ENCODE measurements at regions not wholly inside any gene's neighbourhood (a gene's known extent, or its start where the extent isn't known, plus 50 kb on each side); places are given as distances from the start of the nearest gene placed in this dataset.

DNA sequence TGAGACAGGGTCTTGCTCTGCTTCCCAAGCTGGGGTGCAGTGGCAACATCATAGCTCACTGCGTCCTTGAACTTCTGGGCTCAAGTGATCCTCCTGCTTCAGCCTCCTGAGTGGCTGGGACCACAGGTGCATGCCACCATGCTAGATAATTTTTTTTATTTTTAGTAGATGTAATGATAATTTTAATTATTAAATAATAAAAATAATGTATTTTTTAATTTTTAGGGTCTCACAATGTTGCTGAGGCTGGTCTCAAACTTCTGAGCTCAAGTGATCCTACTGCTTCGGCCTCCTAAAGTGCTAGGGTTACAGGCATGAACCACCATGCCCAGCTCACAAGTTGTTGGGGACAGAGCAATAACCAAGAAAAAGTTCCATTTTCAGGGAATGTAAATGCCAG is 138.0 kb upstream of the RALGAPA2 start:
- WGBS, 4 donors = 89 to 100% (median 96%) methylated on average over 2 of the region's 2 CpGs
- H3K36me3 ChIP-seq (replicated peaks in 1 of 2) = no peaks in the 10 kb centered on the region
- DNase-seq = no peak
- H3K4me3 ChIP-seq = no peak overlapping the region
- no peaks in the 10 kb centered on the region for H3K9me3 ChIP-seq (replicated peaks in 1 of 3)
- no peaks in the 10 kb centered on the region for H3K27me3 ChIP-seq
- no peak overlapping the region for H3K27ac ChIP-seq
- H3K4me1 ChIP-seq (replicated peaks in 1 of 2) = no peaks in the 10 kb centered on the region
- TF ChIP-seq, protein P1, sequence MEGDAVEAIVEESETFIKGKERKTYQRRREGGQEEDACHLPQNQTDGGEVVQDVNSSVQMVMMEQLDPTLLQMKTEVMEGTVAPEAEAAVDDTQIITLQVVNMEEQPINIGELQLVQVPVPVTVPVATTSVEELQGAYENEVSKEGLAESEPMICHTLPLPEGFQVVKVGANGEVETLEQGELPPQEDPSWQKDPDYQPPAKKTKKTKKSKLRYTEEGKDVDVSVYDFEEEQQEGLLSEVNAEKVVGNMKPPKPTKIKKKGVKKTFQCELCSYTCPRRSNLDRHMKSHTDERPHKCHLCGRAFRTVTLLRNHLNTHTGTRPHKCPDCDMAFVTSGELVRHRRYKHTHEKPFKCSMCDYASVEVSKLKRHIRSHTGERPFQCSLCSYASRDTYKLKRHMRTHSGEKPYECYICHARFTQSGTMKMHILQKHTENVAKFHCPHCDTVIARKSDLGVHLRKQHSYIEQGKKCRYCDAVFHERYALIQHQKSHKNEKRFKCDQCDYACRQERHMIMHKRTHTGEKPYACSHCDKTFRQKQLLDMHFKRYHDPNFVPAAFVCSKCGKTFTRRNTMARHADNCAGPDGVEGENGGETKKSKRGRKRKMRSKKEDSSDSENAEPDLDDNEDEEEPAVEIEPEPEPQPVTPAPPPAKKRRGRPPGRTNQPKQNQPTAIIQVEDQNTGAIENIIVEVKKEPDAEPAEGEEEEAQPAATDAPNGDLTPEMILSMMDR (IDR thresholded peaks at IDR 0.05) = no peak
- TF ChIP-seq POLR2A (IDR thresholded peaks at IDR 0.05) = no peak
- intact Hi-C loops (cut with DNase I) = no loop called here

- intact Hi-C loops (cut with DNase I) = no loop called here
Observed at GRCh38 chr20:20849161-20849560, 136.7 kb upstream of the RALGAPA2 start.

GRCh38 chr20:20847814-20848213 is 135.4 kb upstream of the RALGAPA2 start:
- WGBS, 4 donors = 74 to 81% (median 78%) methylated on average over 8 to 11 of the region's 11 CpGs
- Histone ChIP-seq H3K4me1 (replicated peaks in 1 of 2) (no peaks in the 10 kb centered on the region), H3K27ac (no peak overlapping the region), H3K4me3 (no peak overlapping the region), H3K27me3 (no peaks in the 10 kb centered on the region), H3K36me3 (replicated peaks in 1 of 2) (no peaks in the 10 kb centered on the region), H3K9me3 (replicated peaks in 1 of 3) (no peaks in the 10 kb centered on the region)
- no peak for DNase-seq
- no peak for TF ChIP-seq POLR2A (IDR thresholded peaks at IDR 0.05)
- TF ChIP-seq, protein P1 (IDR thresholded peaks at IDR 0.05) = no peak
- intact Hi-C loops (cut with DNase I) = no loop called here

More at GRCh38 chr20:20849161-20849560, 136.7 kb upstream of the RALGAPA2 start:
- no peaks in the 10 kb centered on the region for H3K4me1 ChIP-seq (replicated peaks in 1 of 2)
- H3K27ac ChIP-seq = no peak overlapping the region
- WGBS, 4 donors = 78 to 97% (median 79%) methylated on average over 7 to 9 of the region's 9 CpGs
- TF ChIP-seq, protein P1 (IDR thresholded peaks at IDR 0.05) = no peak
- TF ChIP-seq POLR2A (IDR thresholded peaks at IDR 0.05) = no peak
- no peak overlapping the region for H3K4me3 ChIP-seq
- no peak for DNase-seq
- no peaks in the 10 kb centered on the region for H3K27me3 ChIP-seq
- H3K9me3 ChIP-seq (replicated peaks in 1 of 3) = no peaks in the 10 kb centered on the region
- no peaks in the 10 kb centered on the region for H3K36me3 ChIP-seq (replicated peaks in 1 of 2)

DNA sequence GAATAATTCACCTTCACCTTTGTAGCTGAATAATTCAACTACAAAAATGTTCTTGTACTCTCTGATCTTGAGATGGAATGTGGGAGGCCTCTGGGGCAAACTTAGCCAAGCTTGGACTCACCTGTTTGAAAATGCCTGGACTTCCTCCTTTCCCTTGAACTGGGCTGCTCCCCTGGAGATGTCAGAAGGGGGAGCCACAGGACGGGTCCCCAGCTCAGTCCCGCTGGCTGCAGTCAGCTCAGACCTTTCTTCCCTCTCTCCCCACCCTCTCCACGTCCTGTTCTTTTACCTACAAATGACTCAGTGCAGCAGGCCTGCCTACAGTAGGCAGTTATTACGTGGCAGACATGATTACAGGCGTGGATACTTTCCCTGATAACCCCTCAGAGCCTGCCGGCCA is 131.5 kb upstream of the RALGAPA2 start:
- Histone ChIP-seq H3K36me3 (replicated peaks in 1 of 2) (no peaks in the 10 kb centered on the region), H3K4me1 (replicated peaks in 1 of 2) (no peaks in the 10 kb centered on the region), H3K4me3 (no peak overlapping the region), H3K27me3 (no peaks in the 10 kb centered on the region), H3K27ac (no peak overlapping the region), H3K9me3 (replicated peaks in 1 of 3) (no peaks in the 10 kb centered on the region)
- 42 to 68% (median 48%) methylated on average over 6 of the region's 6 CpGs for WGBS, 4 donors
- DNase-seq = no peak
- intact Hi-C loops (cut with DNase I) = no loop called here
- no peak for TF ChIP-seq POLR2A (IDR thresholded peaks at IDR 0.05)
- TF ChIP-seq, protein P1 (IDR thresholded peaks at IDR 0.05) = no peak

All from adrenal gland (tissue), 9 donors.